Rectal smooth muscle tissue (tissue), 1 donor: ENCODE measurements at regions not wholly inside any gene's neighbourhood (a gene's known extent, or its start where the extent isn't known, plus 50 kb on each side); places are given as distances from the start of the nearest gene placed in this dataset.
"Not testable (repeated sequence)": the region's sequence is repeated elsewhere in the genome, so short reads cannot be mapped to it uniquely, and the experiment has no call there.

Experiments used
- H3K27ac ChIP-seq: one replicate; pipeline ENCODE4 v1.7.0; 2013; ENCODE audit warnings: low read depth, low read length, inconsistent platforms
- H3K27me3 ChIP-seq: one replicate; pipeline ENCODE4 v1.7.0; 2013; ENCODE audit warnings: low read length; ENCODE audit not compliant: control insufficient read depth, insufficient read depth
- H3K36me3 ChIP-seq: one replicate; pipeline ENCODE4 v1.7.0; 2013; ENCODE audit warnings: low read length; ENCODE audit not compliant: control insufficient read depth, insufficient read depth
- H3K4me1 ChIP-seq: one replicate; pipeline ENCODE4 v1.7.0; 2013; ENCODE audit warnings: low read length; ENCODE audit not compliant: control insufficient read depth, insufficient read depth
- H3K4me3 ChIP-seq: one replicate; pipeline ENCODE4 v1.7.0; 2013; ENCODE audit warnings: low read length
- H3K9ac ChIP-seq: one replicate; pipeline ENCODE4 v1.7.0; 2013; ENCODE audit warnings: low read length

- Histone ChIP-seq H3K36me3 (no peaks in the 10 kb centered on the region), H3K27ac (no peak overlapping the region), H3K4me3 (no peak overlapping the region), H3K27me3 (no peaks in the 10 kb centered on the region), H3K4me1 (no peaks in the 10 kb centered on the region), H3K9ac (no peak overlapping the region)
Observed at GRCh38 chr14:105982664-105983063, 456.3 kb downstream of the TMEM121 start.

- H3K4me1 ChIP-seq = no peaks in the 10 kb centered on the region
- no peak overlapping the region for H3K4me3 ChIP-seq
- H3K27me3 ChIP-seq = no peaks in the 10 kb centered on the region
Observed at GRCh38 chr14:105986894-105987284, 460.5 kb downstream of the TMEM121 start.

GRCh38 chr14:105987563-105987962 lies 461.2 kb downstream of the TMEM121 start:
- no peak overlapping the region for H3K27ac ChIP-seq

More at GRCh38 chr14:105986894-105987284, 460.5 kb downstream of the TMEM121 start:
- H3K36me3 ChIP-seq = no peaks in the 10 kb centered on the region
- no peak overlapping the region for H3K9ac ChIP-seq
- H3K27ac ChIP-seq = no peak overlapping the region

GRCh38 chr14:105989566-105990302 lies 463.4 kb downstream of the TMEM121 start:
- Histone ChIP-seq H3K9ac (no peak overlapping the region), H3K27ac (no peak overlapping the region)

More at GRCh38 chr14:105987563-105987962, 461.2 kb downstream of the TMEM121 start:
- H3K36me3 ChIP-seq = no peaks in the 10 kb centered on the region
- H3K4me1 ChIP-seq = no peaks in the 10 kb centered on the region
- no peaks in the 10 kb centered on the region for H3K27me3 ChIP-seq
- H3K4me3 ChIP-seq = no peak overlapping the region
- no peak overlapping the region for H3K9ac ChIP-seq

GRCh38 chr14:105991677-105992076 lies 465.3 kb downstream of the TMEM121 start:
- not testable (repeated sequence) for H3K4me1 ChIP-seq, H3K4me3 ChIP-seq, H3K36me3 ChIP-seq, H3K27ac ChIP-seq, H3K27me3 ChIP-seq, H3K9ac ChIP-seq

More at GRCh38 chr14:105989566-105990302, 463.4 kb downstream of the TMEM121 start:
- Histone ChIP-seq H3K36me3 (no peaks in the 10 kb centered on the region), H3K4me3 (no peak overlapping the region), H3K27me3 (no peaks in the 10 kb centered on the region), H3K4me1 (no peaks in the 10 kb centered on the region)

- H3K9ac ChIP-seq = no peak overlapping the region
- no peak overlapping the region for H3K27ac ChIP-seq
- H3K27me3 ChIP-seq = no peaks in the 10 kb centered on the region
- H3K4me3 ChIP-seq = no peak overlapping the region
- H3K36me3 ChIP-seq = no peaks in the 10 kb centered on the region
- no peaks in the 10 kb centered on the region for H3K4me1 ChIP-seq
Observed at GRCh38 chr14:105993814-105994213, 467.4 kb downstream of the TMEM121 start.

- not testable (repeated sequence) for H3K9ac ChIP-seq, H3K36me3 ChIP-seq, H3K27ac ChIP-seq, H3K27me3 ChIP-seq, H3K4me3 ChIP-seq, H3K4me1 ChIP-seq
Observed at GRCh38 chr14:105995011-105995710, 468.8 kb downstream of the TMEM121 start.

- not testable (repeated sequence) for H3K9ac ChIP-seq, H3K36me3 ChIP-seq, H3K27me3 ChIP-seq, H3K27ac ChIP-seq, H3K4me1 ChIP-seq, H3K4me3 ChIP-seq
Observed at GRCh38 chr14:105998597-105998996, 472.2 kb downstream of the TMEM121 start.

- Histone ChIP-seq H3K4me3 (no peak overlapping the region), H3K36me3 (no peaks in the 10 kb centered on the region), H3K9ac (no peak overlapping the region), H3K27me3 (no peaks in the 10 kb centered on the region), H3K27ac (no peak overlapping the region), H3K4me1 (no peaks in the 10 kb centered on the region)
Observed at GRCh38 chr14:105999361-106000028, 473.1 kb downstream of the TMEM121 start.

- not testable (repeated sequence) for H3K27ac ChIP-seq, H3K27me3 ChIP-seq, H3K4me1 ChIP-seq, H3K9ac ChIP-seq, H3K4me3 ChIP-seq, H3K36me3 ChIP-seq
Observed at GRCh38 chr14:106000029-106000511, 473.7 kb downstream of the TMEM121 start.

GRCh38 chr14:106001277-106001676 lies 474.9 kb downstream of the TMEM121 start:
- H3K4me1 ChIP-seq, H3K36me3 ChIP-seq, H3K27me3 ChIP-seq, H3K9ac ChIP-seq, H3K27ac ChIP-seq, H3K4me3 ChIP-seq: not testable (repeated sequence)

GRCh38 chr14:106003351-106003750 lies 477.0 kb downstream of the TMEM121 start:
- Histone ChIP-seq H3K4me1 (no peaks in the 10 kb centered on the region), H3K27ac (no peak overlapping the region), H3K27me3 (no peaks in the 10 kb centered on the region), H3K4me3 (no peak overlapping the region), H3K36me3 (no peaks in the 10 kb centered on the region), H3K9ac (no peak overlapping the region)
